HG02943 (cell line): ENCODE measurements at regions not wholly inside any gene's neighbourhood (a gene's known extent, or its start where the extent isn't known, plus 50 kb on each side); places are given as distances from the start of the nearest gene placed in this dataset.

Experiments used
- ATAC-seq: cut with Tn5 transposase; IDR thresholded peaks from one replicate; pipeline ENCODE4 v1.9.1; 2021; ENCODE audit warnings: mild to moderate bottlenecking, low read depth, moderate library complexity; ENCODE audit not compliant: unreplicated experiment

GRCh38 chr1:209375671-209376365, 207.7 kb upstream of the CAMK1G start:
- ATAC-seq = no peak

GRCh38 chr1:209376774-209377173, 206.7 kb upstream of the CAMK1G start:
- ATAC-seq = no peak

- no peak for ATAC-seq
These were observed 205.5 kb upstream of the CAMK1G start for GRCh38 chr1:209377995-209378394.

- ATAC-seq = no peak
These were observed 204.2 kb upstream of the CAMK1G start for GRCh38 chr1:209379280-209379679.

GRCh38 chr1:209380420-209380819, 203.1 kb upstream of the CAMK1G start:
- no peak for ATAC-seq

GRCh38 chr1:209382231-209383100, 201.0 kb upstream of the CAMK1G start:
- no peak for ATAC-seq

- no peak for ATAC-seq
These were observed 200.1 kb upstream of the CAMK1G start for GRCh38 chr1:209383422-209383821.

- no peak for ATAC-seq
These were observed 199.4 kb upstream of the CAMK1G start for GRCh38 chr1:209383907-209384709.

GRCh38 chr1:209384710-209385550, 198.6 kb upstream of the CAMK1G start:
- ATAC-seq = no peak

GRCh38 chr1:209386156-209386555, 197.4 kb upstream of the CAMK1G start:
- no peak for ATAC-seq

GRCh38 chr1:209387271-209387968, 196.1 kb upstream of the CAMK1G start:
- no peak for ATAC-seq

- no peak for ATAC-seq
These were observed 195.6 kb upstream of the CAMK1G start for GRCh38 chr1:209387969-209388329.

GRCh38 chr1:209388358-209388757, 195.2 kb upstream of the CAMK1G start:
- no peak for ATAC-seq

GRCh38 chr1:209389258-209389657, 194.3 kb upstream of the CAMK1G start:
- no peak for ATAC-seq

GRCh38 chr1:209389975-209390374, 193.5 kb upstream of the CAMK1G start:
- ATAC-seq = no peak

- no peak for ATAC-seq
These were observed 192.8 kb upstream of the CAMK1G start for GRCh38 chr1:209390764-209391163.

- ATAC-seq = no peak
These were observed 191.7 kb upstream of the CAMK1G start for GRCh38 chr1:209391792-209392191.

GRCh38 chr1:209395169-209395568, 188.3 kb upstream of the CAMK1G start:
- ATAC-seq = no peak

GRCh38 chr1:209397371-209397770, 186.1 kb upstream of the CAMK1G start:
- ATAC-seq = no peak

GRCh38 chr1:209397910-209398309, 185.6 kb upstream of the CAMK1G start:
- ATAC-seq = no peak
